ENCODE measurements at regions not wholly inside any gene's neighbourhood (a gene's known extent, or its start where the extent isn't known, plus 50 kb on each side); places are given as distances from the start of the nearest gene placed in this dataset.

- Mint-ChIP-seq H3K4me1 (ENCODE audit: low read depth) (no peaks in the 10 kb centered on the region), H3K27me3 (ENCODE audit: low read depth) (no peaks in the 10 kb centered on the region), H3K27ac (no peak overlapping the region), H3K4me3 (no peak overlapping the region), H3K9me3 (no peaks in the 10 kb centered on the region), H3K36me3 (ENCODE audit: low read depth) (no peaks in the 10 kb centered on the region)
Measured at GRCh38 chr2:18154812-18155211, 276.3 kb downstream of the KCNS3 start.

- Mint-ChIP-seq H3K4me1 (ENCODE audit: low read depth) (no peaks in the 10 kb centered on the region), H3K27me3 (ENCODE audit: low read depth) (no peaks in the 10 kb centered on the region), H3K36me3 (ENCODE audit: low read depth) (no peaks in the 10 kb centered on the region), H3K27ac (no peak overlapping the region), H3K9me3 (no peaks in the 10 kb centered on the region), H3K4me3 (no peak overlapping the region)
Measured at GRCh38 chr2:18154259-18154658, 275.8 kb downstream of the KCNS3 start.

- Mint-ChIP-seq H3K4me3 (no peak overlapping the region), H3K4me1 (ENCODE audit: low read depth) (no peaks in the 10 kb centered on the region), H3K27me3 (ENCODE audit: low read depth) (no peaks in the 10 kb centered on the region)
Measured at GRCh38 chr2:18153741-18154140, 275.3 kb downstream of the KCNS3 start.

GRCh38 chr2:18151237-18151636 lies 272.8 kb downstream of the KCNS3 start:
- Mint-ChIP-seq H3K27me3 (ENCODE audit: low read depth) (no peaks in the 10 kb centered on the region), H3K27ac (no peak overlapping the region), H3K4me1 (ENCODE audit: low read depth) (no peaks in the 10 kb centered on the region), H3K4me3 (no peak overlapping the region), H3K9me3 (no peaks in the 10 kb centered on the region), H3K36me3 (ENCODE audit: low read depth) (no peaks in the 10 kb centered on the region)

More at GRCh38 chr2:18153741-18154140, 275.3 kb downstream of the KCNS3 start:
- Mint-ChIP-seq H3K9me3 (no peaks in the 10 kb centered on the region), H3K27ac (no peak overlapping the region), H3K36me3 (ENCODE audit: low read depth) (no peaks in the 10 kb centered on the region)

GRCh38 chr2:18149660-18150246 lies 271.3 kb downstream of the KCNS3 start:
- H3K9me3 Mint-ChIP-seq = no peaks in the 10 kb centered on the region
- no peak overlapping the region for H3K4me3 Mint-ChIP-seq
- H3K27me3 Mint-ChIP-seq (ENCODE audit: low read depth) = no peaks in the 10 kb centered on the region
- H3K36me3 Mint-ChIP-seq (ENCODE audit: low read depth) = no peaks in the 10 kb centered on the region
- no peaks in the 10 kb centered on the region for H3K4me1 Mint-ChIP-seq (ENCODE audit: low read depth)
- no peak overlapping the region for H3K27ac Mint-ChIP-seq

GRCh38 chr2:18136881-18137475 lies 258.5 kb downstream of the KCNS3 start:
- H3K4me3 Mint-ChIP-seq = no peak overlapping the region
- no peaks in the 10 kb centered on the region for H3K36me3 Mint-ChIP-seq (ENCODE audit: low read depth)
- H3K27ac Mint-ChIP-seq = no peak overlapping the region
- H3K27me3 Mint-ChIP-seq (ENCODE audit: low read depth) = no peaks in the 10 kb centered on the region
- H3K9me3 Mint-ChIP-seq = no peaks in the 10 kb centered on the region
- H3K4me1 Mint-ChIP-seq (ENCODE audit: low read depth) = peaks cover 3% of the 10 kb centered on the region

- Mint-ChIP-seq H3K27me3 (ENCODE audit: low read depth) (no peaks in the 10 kb centered on the region), H3K9me3 (no peaks in the 10 kb centered on the region), H3K36me3 (ENCODE audit: low read depth) (no peaks in the 10 kb centered on the region)
Measured at GRCh38 chr2:18133310-18133709, 254.8 kb downstream of the KCNS3 start.

GRCh38 chr2:18132697-18133096 lies 254.2 kb downstream of the KCNS3 start:
- peaks cover 3% of the 10 kb centered on the region for H3K4me1 Mint-ChIP-seq (ENCODE audit: low read depth)
- H3K4me3 Mint-ChIP-seq = no peak overlapping the region
- no peaks in the 10 kb centered on the region for H3K27me3 Mint-ChIP-seq (ENCODE audit: low read depth)
- H3K27ac Mint-ChIP-seq = no peak overlapping the region
- no peaks in the 10 kb centered on the region for H3K36me3 Mint-ChIP-seq (ENCODE audit: low read depth)
- no peaks in the 10 kb centered on the region for H3K9me3 Mint-ChIP-seq

More at GRCh38 chr2:18133310-18133709, 254.8 kb downstream of the KCNS3 start:
- H3K4me1 Mint-ChIP-seq (ENCODE audit: low read depth) = peaks cover 3% of the 10 kb centered on the region
- no peak overlapping the region for H3K4me3 Mint-ChIP-seq
- no peak overlapping the region for H3K27ac Mint-ChIP-seq

- Mint-ChIP-seq H3K36me3 (ENCODE audit: low read depth) (no peaks in the 10 kb centered on the region), H3K4me3 (no peak overlapping the region), H3K4me1 (ENCODE audit: low read depth) (peaks cover 3% of the 10 kb centered on the region)
Measured at GRCh38 chr2:18131761-18132160, 253.3 kb downstream of the KCNS3 start.

GRCh38 chr2:18129348-18129747 lies 250.9 kb downstream of the KCNS3 start:
- peaks cover 3% of the 10 kb centered on the region for H3K4me1 Mint-ChIP-seq (ENCODE audit: low read depth)
- no peak overlapping the region for H3K27ac Mint-ChIP-seq
- H3K4me3 Mint-ChIP-seq = no peak overlapping the region
- H3K27me3 Mint-ChIP-seq (ENCODE audit: low read depth) = no peaks in the 10 kb centered on the region
- no peaks in the 10 kb centered on the region for H3K9me3 Mint-ChIP-seq
- no peaks in the 10 kb centered on the region for H3K36me3 Mint-ChIP-seq (ENCODE audit: low read depth)

More at GRCh38 chr2:18131761-18132160, 253.3 kb downstream of the KCNS3 start:
- Mint-ChIP-seq H3K27ac (no peak overlapping the region), H3K9me3 (no peaks in the 10 kb centered on the region), H3K27me3 (ENCODE audit: low read depth) (no peaks in the 10 kb centered on the region)

- Mint-ChIP-seq H3K4me1 (ENCODE audit: low read depth) (no peaks in the 10 kb centered on the region), H3K27ac (no peak overlapping the region), H3K9me3 (no peaks in the 10 kb centered on the region), H3K4me3 (no peak overlapping the region), H3K36me3 (ENCODE audit: low read depth) (no peaks in the 10 kb centered on the region), H3K27me3 (ENCODE audit: low read depth) (no peaks in the 10 kb centered on the region)
Measured at GRCh38 chr2:18125303-18125702, 246.8 kb downstream of the KCNS3 start.

GRCh38 chr2:18124116-18124835 lies 245.8 kb downstream of the KCNS3 start:
- H3K27me3 Mint-ChIP-seq (ENCODE audit: low read depth) = no peaks in the 10 kb centered on the region
- H3K36me3 Mint-ChIP-seq (ENCODE audit: low read depth) = no peaks in the 10 kb centered on the region
- no peaks in the 10 kb centered on the region for H3K9me3 Mint-ChIP-seq
- H3K4me3 Mint-ChIP-seq = no peak overlapping the region
- no peak overlapping the region for H3K27ac Mint-ChIP-seq
- H3K4me1 Mint-ChIP-seq (ENCODE audit: low read depth) = no peaks in the 10 kb centered on the region

- Mint-ChIP-seq H3K4me3 (no peak overlapping the region), H3K9me3 (no peaks in the 10 kb centered on the region), H3K4me1 (ENCODE audit: low read depth) (no peaks in the 10 kb centered on the region), H3K27ac (no peak overlapping the region), H3K36me3 (ENCODE audit: low read depth) (no peaks in the 10 kb centered on the region), H3K27me3 (ENCODE audit: low read depth) (no peaks in the 10 kb centered on the region)
Measured at GRCh38 chr2:18123577-18123976, 245.1 kb downstream of the KCNS3 start.

- H3K9me3 Mint-ChIP-seq = no peaks in the 10 kb centered on the region
- no peaks in the 10 kb centered on the region for H3K27me3 Mint-ChIP-seq (ENCODE audit: low read depth)
- H3K4me1 Mint-ChIP-seq (ENCODE audit: low read depth) = no peaks in the 10 kb centered on the region
- H3K36me3 Mint-ChIP-seq (ENCODE audit: low read depth) = no peaks in the 10 kb centered on the region
- H3K4me3 Mint-ChIP-seq = no peak overlapping the region
- H3K27ac Mint-ChIP-seq = no peak overlapping the region
Measured at GRCh38 chr2:18123211-18123570, 244.7 kb downstream of the KCNS3 start.

- Mint-ChIP-seq H3K27ac (no peak overlapping the region), H3K9me3 (no peaks in the 10 kb centered on the region), H3K36me3 (ENCODE audit: low read depth) (no peaks in the 10 kb centered on the region)
Measured at GRCh38 chr2:18122544-18123210, 244.2 kb downstream of the KCNS3 start.

More at GRCh38 chr2:18122544-18123210, 244.2 kb downstream of the KCNS3 start:
- H3K4me3 Mint-ChIP-seq = no peak overlapping the region
- H3K27me3 Mint-ChIP-seq (ENCODE audit: low read depth) = no peaks in the 10 kb centered on the region
- no peaks in the 10 kb centered on the region for H3K4me1 Mint-ChIP-seq (ENCODE audit: low read depth)

Data from T-helper 1 cell treated with Interleukin-12 subunit alpha and Interleukin-12 subunit beta and Interleukin-4 antibody, amounts not matched to agents 30 μg/mL and 1 μg/mL, for 36 hours (primary cell).